Transverse colon (tissue), 4 donors: ENCODE measurements at regions not wholly inside any gene's neighbourhood (a gene's known extent, or its start where the extent isn't known, plus 50 kb on each side); places are given as distances from the start of the nearest gene placed in this dataset.

Experiments used
- POLR2A ChIP-seq: fragments of 450-650 bp; IDR thresholded peaks from one replicate; pipeline ENCODE4 v1.6.1; 2016; ENCODE audit warnings: antibody characterized with exemption, mild to moderate bottlenecking, moderate library complexity
- POLR2AphosphoS5 ChIP-seq, 3 donors: sonication (generic); formaldehyde crosslinking; IDR thresholded peaks; one replicate each; pipeline ENCODE4 v1.6.1; 2016; ENCODE audit warnings: antibody characterized with exemption in 3 of 3
- TF ChIP-seq, protein P1 (sequence below), 5 experiments: fragments of 200-600 bp in 3 of 5; fragments of 450-650 bp in 2 of 5; sonication (generic) in 3 of 5; IDR thresholded peaks; 1 replicate in 2 of 5; 2 replicates in 3 of 5; pipeline ENCODE4 v1.5.1; 2016 to 2017; ENCODE audit warnings: antibody characterized with exemption in 5 of 5, inconsistent platforms in 3 of 5, mild to moderate bottlenecking in 2 of 5, moderate library complexity in 1 of 5

DNA sequence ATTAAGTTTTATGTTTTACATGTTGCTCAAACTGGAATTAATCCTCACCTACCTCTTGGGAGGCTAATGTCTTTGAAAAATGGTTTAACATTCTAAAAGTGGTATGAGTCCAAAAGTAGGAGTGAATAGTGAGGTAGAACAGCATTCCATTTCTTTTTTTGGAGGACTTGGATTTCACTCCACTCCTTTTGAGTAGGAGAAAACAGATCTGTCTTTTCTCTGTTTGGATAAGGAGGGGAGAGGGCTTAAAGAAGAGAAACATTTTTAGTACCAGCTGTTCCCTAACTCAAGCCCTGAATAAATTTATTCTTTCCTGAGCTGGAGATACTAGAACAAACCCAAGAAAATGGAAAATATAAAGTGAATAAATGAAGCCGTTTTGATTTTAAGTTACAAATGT lies 687.9 kb downstream of the MECOM start:
- TF ChIP-seq, protein P1, sequence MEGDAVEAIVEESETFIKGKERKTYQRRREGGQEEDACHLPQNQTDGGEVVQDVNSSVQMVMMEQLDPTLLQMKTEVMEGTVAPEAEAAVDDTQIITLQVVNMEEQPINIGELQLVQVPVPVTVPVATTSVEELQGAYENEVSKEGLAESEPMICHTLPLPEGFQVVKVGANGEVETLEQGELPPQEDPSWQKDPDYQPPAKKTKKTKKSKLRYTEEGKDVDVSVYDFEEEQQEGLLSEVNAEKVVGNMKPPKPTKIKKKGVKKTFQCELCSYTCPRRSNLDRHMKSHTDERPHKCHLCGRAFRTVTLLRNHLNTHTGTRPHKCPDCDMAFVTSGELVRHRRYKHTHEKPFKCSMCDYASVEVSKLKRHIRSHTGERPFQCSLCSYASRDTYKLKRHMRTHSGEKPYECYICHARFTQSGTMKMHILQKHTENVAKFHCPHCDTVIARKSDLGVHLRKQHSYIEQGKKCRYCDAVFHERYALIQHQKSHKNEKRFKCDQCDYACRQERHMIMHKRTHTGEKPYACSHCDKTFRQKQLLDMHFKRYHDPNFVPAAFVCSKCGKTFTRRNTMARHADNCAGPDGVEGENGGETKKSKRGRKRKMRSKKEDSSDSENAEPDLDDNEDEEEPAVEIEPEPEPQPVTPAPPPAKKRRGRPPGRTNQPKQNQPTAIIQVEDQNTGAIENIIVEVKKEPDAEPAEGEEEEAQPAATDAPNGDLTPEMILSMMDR (IDR thresholded peaks at IDR 0.05): no peak
- TF ChIP-seq POLR2AphosphoS5 (IDR thresholded peaks at IDR 0.05): no peak
- TF ChIP-seq POLR2A: no peak
